GM10266 (cell line): ENCODE measurements at regions not wholly inside any gene's neighbourhood (a gene's known extent, or its start where the extent isn't known, plus 50 kb on each side); places are given as distances from the start of the nearest gene placed in this dataset.

Experiments
- DNase-seq: peaks from one replicate; pipeline ENCODE4 v3.0.0; 2012; ENCODE audit errors: extremely low spot score
- TF ChIP-seq, protein P1 (sequence below): IDR thresholded peaks from 2 replicates; pipeline ENCODE4 v1.5.1; 2012; ENCODE audit warnings: mild to moderate bottlenecking, low read depth; ENCODE audit not compliant: control insufficient read depth, insufficient read depth; ENCODE audit errors: missing control alignments

DNA sequence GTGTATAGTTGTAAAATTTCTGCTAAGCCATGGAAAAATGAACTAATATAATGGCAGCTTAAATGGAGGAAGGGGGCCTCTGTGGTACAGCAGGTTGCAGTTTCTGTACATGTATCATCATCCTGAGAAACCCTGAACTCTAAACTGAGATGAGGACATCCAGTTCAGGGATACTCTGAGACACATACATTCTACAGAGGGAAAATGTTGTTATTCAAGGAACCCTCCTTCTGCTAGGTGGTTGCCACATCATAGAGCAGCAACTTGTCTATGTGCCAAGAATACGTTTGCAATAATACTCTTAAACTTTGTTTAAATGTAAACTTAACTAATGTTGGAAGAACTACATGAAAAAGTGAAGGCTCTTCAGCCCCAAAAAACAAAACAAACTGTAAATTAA, 1310.8 kb upstream of the WWC1 start:
- TF ChIP-seq, protein P1, sequence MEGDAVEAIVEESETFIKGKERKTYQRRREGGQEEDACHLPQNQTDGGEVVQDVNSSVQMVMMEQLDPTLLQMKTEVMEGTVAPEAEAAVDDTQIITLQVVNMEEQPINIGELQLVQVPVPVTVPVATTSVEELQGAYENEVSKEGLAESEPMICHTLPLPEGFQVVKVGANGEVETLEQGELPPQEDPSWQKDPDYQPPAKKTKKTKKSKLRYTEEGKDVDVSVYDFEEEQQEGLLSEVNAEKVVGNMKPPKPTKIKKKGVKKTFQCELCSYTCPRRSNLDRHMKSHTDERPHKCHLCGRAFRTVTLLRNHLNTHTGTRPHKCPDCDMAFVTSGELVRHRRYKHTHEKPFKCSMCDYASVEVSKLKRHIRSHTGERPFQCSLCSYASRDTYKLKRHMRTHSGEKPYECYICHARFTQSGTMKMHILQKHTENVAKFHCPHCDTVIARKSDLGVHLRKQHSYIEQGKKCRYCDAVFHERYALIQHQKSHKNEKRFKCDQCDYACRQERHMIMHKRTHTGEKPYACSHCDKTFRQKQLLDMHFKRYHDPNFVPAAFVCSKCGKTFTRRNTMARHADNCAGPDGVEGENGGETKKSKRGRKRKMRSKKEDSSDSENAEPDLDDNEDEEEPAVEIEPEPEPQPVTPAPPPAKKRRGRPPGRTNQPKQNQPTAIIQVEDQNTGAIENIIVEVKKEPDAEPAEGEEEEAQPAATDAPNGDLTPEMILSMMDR = no peak
- no peak for DNase-seq

DNA sequence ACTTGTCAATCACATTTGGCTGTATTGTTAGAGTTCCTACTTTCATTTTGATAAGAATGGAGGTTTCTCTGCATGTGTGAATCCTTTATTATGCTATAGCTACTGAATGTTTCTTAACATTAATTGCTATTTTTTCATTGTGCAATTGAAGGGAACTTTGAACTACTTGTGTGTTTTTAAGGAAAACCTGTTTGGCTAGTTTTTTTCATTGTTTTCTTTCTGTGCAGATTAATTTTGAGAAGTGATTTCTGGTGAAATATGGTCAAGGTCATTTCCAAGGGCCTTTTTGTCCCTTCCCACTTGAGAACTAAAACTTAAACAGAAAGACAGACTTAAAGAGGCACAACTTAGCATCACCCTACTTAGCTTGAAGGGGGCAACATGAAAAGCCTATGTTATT, 1309.2 kb upstream of the WWC1 start:
- TF ChIP-seq, protein P1 = no peak
- DNase-seq = no peak

DNA sequence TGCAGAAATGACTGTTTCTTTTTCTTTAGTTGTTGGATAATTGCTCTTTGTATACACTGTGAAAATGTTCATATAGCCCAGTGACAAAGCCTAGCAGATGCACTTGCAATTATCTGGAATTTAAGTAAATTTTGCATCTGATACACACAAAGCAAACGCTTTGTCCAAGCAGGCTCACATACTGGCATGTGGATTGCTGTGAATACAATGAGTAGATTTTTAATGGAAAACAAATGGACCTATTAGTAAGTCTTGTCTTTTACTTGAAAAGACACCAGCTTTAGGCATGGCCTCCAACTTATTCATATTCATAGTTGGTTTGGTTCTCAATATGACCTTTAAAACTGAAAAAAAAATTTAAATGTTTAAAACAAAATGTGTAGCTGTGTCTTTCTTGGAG, 1299.8 kb upstream of the WWC1 start:
- no peak for DNase-seq
- TF ChIP-seq, protein P1 = no peak

DNA sequence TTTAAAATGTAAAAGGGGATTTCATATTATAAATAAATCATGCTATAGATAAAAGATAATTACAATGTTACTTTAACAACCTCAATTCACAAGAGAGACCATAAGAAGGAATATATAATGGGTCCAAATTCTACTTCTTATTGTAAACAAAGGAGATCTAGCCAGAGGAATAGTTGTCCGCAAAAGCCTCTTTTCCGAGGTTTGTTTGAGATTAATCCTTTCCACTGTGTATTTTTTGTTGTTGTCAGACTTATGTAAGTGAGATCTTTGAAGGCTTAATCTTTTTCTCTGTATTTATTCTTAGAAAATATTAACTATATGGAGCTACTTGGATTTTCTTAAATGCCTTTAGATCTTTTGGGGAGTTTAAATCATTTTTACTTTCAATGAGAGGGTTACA, 1299.3 kb upstream of the WWC1 start:
- no peak for DNase-seq
- TF ChIP-seq, protein P1 = no peak

DNA sequence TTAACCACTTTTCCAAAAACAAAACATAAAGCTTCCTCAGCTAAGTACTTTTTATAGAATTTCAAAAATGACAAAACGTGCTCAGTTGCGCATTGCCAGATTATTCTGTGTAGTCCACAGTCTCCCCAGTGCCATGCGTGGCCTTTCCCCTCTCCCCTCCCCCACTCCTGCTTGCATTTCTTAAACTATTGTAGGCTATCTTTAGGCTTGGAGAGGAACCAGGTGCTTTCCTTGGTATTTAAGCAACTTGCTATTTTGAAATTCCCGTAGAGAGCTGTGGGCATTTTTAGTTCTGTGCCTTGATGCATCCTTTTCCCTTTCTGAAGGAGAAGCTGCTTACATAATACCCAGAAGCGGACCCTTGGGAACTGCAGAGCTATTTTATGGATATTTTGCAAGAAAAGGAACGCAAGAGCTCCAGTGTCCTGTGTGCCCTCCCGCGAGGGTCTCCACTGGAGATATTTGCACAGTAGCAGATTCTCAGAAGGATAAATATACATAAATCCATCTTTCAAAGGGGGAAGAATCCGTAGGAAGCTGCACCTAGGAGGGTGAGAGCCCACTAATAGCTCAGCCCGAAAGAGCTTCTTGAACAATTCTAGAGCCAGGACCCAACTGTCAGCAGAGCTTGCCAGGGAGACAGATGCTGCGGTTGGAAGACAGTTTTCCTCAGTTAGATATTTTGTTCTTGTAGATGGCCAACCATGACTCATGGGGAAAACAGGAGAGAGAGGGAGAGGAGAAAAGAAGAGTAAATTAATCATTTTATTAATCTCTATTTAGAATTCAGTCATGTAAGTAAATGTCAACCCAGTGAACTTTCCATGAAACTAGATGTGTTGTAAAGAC, 1298.3 kb upstream of the WWC1 start:
- no peak for DNase-seq
- TF ChIP-seq, protein P1 = no peak

DNA sequence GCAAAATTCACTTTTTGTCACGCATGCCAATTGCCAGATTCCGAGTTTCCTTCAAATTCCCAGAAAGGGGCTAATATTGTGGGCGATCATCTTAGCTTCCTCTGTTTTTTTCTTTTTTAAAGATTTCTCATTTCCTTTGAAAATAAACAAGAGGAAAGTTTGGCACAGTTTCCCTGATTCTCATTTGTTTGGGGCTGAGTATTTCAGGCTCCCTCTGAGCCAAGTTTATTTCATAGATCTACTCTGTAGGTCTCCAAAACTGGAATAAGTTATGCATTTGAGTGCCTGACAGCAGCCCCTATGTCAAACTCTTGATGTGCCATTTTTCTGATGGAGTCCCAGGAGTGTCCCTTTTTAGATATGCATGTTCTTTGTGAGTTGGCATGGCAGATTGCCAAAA, 1297.2 kb upstream of the WWC1 start:
- no peak for DNase-seq
- TF ChIP-seq, protein P1 = no peak

DNA sequence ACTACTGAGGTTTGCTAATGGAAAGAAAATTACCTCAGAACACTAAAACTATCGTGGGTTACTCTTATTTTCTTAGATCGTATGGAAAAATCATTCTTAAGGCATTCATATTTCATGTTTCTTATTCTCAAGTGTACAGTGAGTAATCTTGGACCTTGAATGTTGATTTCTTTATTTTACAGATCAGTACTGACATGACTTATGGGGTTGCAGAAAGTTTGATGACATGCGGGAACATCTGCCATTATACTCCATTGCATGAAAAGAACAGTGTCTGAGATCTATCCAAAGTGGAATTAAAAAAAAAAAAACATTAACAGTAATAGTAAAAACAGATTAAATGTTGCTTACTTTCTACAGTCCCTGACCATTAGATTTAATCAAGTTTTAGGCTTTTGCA, 1290.2 kb upstream of the WWC1 start:
- DNase-seq = no peak
- TF ChIP-seq, protein P1 = no peak
